Sigmoid colon (tissue), 6 donors: ENCODE measurements at regions not wholly inside any gene's neighbourhood (a gene's known extent, or its start where the extent isn't known, plus 50 kb on each side); places are given as distances from the start of the nearest gene placed in this dataset.

Source experiments
- DNase-seq: peaks from one replicate; pipeline ENCODE4 v3.0.0-alpha.2; 2019
- H3K27ac ChIP-seq, 4 donors: fragments of 200-600 bp; sonication (generic); one replicate each; pipeline ENCODE4 v1.5.1; 2016 to 2019; ENCODE audit warnings: mild to moderate bottlenecking in 1 of 4
- H3K27me3 ChIP-seq, 3 donors: fragments of 200-600 bp; sonication (generic); one replicate each; pipeline ENCODE4 v1.5.1; 2019; ENCODE audit warnings: mild to moderate bottlenecking in 1 of 3
- H3K36me3 ChIP-seq, 4 donors: fragments of 200-600 bp; sonication (generic); one replicate each; pipeline ENCODE4 v1.5.1; 2016 to 2019
- H3K4me1 ChIP-seq, 4 donors: fragments of 200-600 bp; sonication (generic); one replicate each; pipeline ENCODE4 v1.5.1; 2017 to 2019
- H3K4me3 ChIP-seq, 4 donors: fragments of 200-600 bp; sonication (generic); one replicate each; pipeline ENCODE4 v1.5.1; 2017 to 2019; ENCODE audit warnings: mild to moderate bottlenecking in 2 of 4, moderate library complexity in 1 of 4
- H3K9me3 ChIP-seq, 4 donors: fragments of 200-600 bp in 3 of 4; sonication (generic) in 3 of 4; one replicate each; pipeline versions ENCODE4 v1.5.1 to v1.6.1; 2013 to 2019
- EP300 ChIP-seq, 4 donors: sonication (generic); formaldehyde crosslinking; IDR thresholded peaks; one replicate each; pipeline ENCODE4 v1.6.1; 2017; ENCODE audit warnings: antibody characterized with exemption in 4 of 4
- POLR2A ChIP-seq, 2 donors: fragments of 450-650 bp; IDR thresholded peaks; one replicate each; pipeline ENCODE4 v1.6.1; 2016; ENCODE audit warnings: antibody characterized with exemption in 2 of 2, mild to moderate bottlenecking in 2 of 2, moderate library complexity in 2 of 2
- POLR2AphosphoS5 ChIP-seq, 4 donors: sonication (generic); formaldehyde crosslinking; IDR thresholded peaks; one replicate each; pipeline ENCODE4 v1.6.1; 2017; ENCODE audit warnings: antibody characterized with exemption in 4 of 4
- WGBS, 2 donors: extraction: QIAGEN DNeasy Blood & Tissue Kit; methylation state at CpG; one replicate each; pipeline ENCODE4 v1.1.7; 2013; 5-methylcytosine and 5-hydroxymethylcytosine counted together
- intact Hi-C: fragments of 100-400 bp; cut with DNase I; formaldehyde crosslinking; loops from one replicate; pipeline ENCODE4 v1.15.1; 2023
- TF ChIP-seq, protein P1 (sequence below), 4 experiments: fragments of 450-650 bp in 3 of 4; fragments of 200-600 bp in 1 of 4; IDR thresholded peaks; one replicate each; pipeline ENCODE4 v1.5.1; 2016 to 2019; ENCODE audit warnings: antibody characterized with exemption in 4 of 4, mild to moderate bottlenecking in 3 of 4, moderate library complexity in 2 of 4
- donor health status: healthy with polysubstance abuse.
- donor health status: healthy.

- H3K4me3 ChIP-seq: no peak overlapping the region
- TF ChIP-seq EP300 (IDR thresholded peaks at IDR 0.05) (no peak), POLR2A (IDR thresholded peaks at IDR 0.05) (no peak), POLR2AphosphoS5 (IDR thresholded peaks at IDR 0.05) (no peak)
- TF ChIP-seq, protein P1, sequence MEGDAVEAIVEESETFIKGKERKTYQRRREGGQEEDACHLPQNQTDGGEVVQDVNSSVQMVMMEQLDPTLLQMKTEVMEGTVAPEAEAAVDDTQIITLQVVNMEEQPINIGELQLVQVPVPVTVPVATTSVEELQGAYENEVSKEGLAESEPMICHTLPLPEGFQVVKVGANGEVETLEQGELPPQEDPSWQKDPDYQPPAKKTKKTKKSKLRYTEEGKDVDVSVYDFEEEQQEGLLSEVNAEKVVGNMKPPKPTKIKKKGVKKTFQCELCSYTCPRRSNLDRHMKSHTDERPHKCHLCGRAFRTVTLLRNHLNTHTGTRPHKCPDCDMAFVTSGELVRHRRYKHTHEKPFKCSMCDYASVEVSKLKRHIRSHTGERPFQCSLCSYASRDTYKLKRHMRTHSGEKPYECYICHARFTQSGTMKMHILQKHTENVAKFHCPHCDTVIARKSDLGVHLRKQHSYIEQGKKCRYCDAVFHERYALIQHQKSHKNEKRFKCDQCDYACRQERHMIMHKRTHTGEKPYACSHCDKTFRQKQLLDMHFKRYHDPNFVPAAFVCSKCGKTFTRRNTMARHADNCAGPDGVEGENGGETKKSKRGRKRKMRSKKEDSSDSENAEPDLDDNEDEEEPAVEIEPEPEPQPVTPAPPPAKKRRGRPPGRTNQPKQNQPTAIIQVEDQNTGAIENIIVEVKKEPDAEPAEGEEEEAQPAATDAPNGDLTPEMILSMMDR (IDR thresholded peaks at IDR 0.05): no peak
- intact Hi-C loops: no loop called here
Observed at GRCh38 chr14:30287579-30288445, 271.1 kb upstream of the G2E3 start.

GRCh38 chr14:30290001-30290400 is 269.0 kb upstream of the G2E3 start:
- Histone ChIP-seq H3K27me3 (no peaks in the 10 kb centered on the region), H3K36me3 (no peaks in the 10 kb centered on the region), H3K27ac (no peak overlapping the region), H3K4me3 (no peak overlapping the region), H3K9me3 (no peaks in the 10 kb centered on the region), H3K4me1 (no peaks in the 10 kb centered on the region)
- intact Hi-C loops: no loop called here
- DNase-seq: no peak
- no peak for TF ChIP-seq POLR2AphosphoS5 (IDR thresholded peaks at IDR 0.05)
- WGBS, 2 donors: 79 to 86% methylated on average over 3 of the region's 3 CpGs

More at GRCh38 chr14:30287579-30288445, 271.1 kb upstream of the G2E3 start:
- Histone ChIP-seq H3K9me3 (no peaks in the 10 kb centered on the region), H3K27me3 (no peaks in the 10 kb centered on the region), H3K4me1 (no peaks in the 10 kb centered on the region), H3K36me3 (no peaks in the 10 kb centered on the region), H3K27ac (no peak overlapping the region)
- 82 to 88% methylated on average over 7 of the region's 7 CpGs for WGBS, 2 donors
- DNase-seq: no peak

GRCh38 chr14:30291216-30291615 is 267.7 kb upstream of the G2E3 start:
- TF ChIP-seq POLR2AphosphoS5 (IDR thresholded peaks at IDR 0.05) (no peak), POLR2A (IDR thresholded peaks at IDR 0.05) (no peak), EP300 (IDR thresholded peaks at IDR 0.05) (no peak)
- TF ChIP-seq, protein P1 (IDR thresholded peaks at IDR 0.05): no peak
- 78 to 83% methylated on average over 2 of the region's 2 CpGs for WGBS, 2 donors
- H3K9me3 ChIP-seq: no peaks in the 10 kb centered on the region

DNA sequence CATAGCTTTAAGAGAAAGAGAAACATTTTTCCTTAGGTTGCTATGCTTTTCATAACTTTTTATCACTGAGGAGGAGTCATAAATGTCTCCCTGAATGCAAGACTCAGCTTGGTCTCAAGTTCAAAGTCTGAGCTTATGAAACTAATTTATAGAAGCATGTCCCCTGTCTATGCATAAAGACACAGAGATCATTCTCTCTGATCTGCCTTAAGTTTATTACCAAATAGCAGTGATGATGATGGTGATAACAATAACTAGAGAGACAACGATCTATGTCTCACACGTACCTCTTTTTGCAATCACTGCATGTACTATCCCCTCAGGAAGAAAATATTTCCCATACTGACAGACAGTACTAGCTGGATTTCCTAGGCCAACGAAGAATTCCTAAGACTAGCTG is 266.4 kb upstream of the G2E3 start:
- no peak for DNase-seq
- TF ChIP-seq EP300 (IDR thresholded peaks at IDR 0.05): no peak
- TF ChIP-seq, protein P1 (IDR thresholded peaks at IDR 0.05): no peak
- Histone ChIP-seq H3K4me3 (no peak overlapping the region), H3K9me3 (no peaks in the 10 kb centered on the region), H3K4me1 (no peaks in the 10 kb centered on the region), H3K27ac (no peak overlapping the region), H3K36me3 (no peaks in the 10 kb centered on the region), H3K27me3 (no peaks in the 10 kb centered on the region)
- WGBS, 2 donors: 14 to 69% methylated on average over 3 of the region's 3 CpGs
- intact Hi-C loops: no loop called here

More at GRCh38 chr14:30291216-30291615, 267.7 kb upstream of the G2E3 start:
- Histone ChIP-seq H3K27ac (no peak overlapping the region), H3K4me3 (no peak overlapping the region), H3K27me3 (no peaks in the 10 kb centered on the region), H3K4me1 (no peaks in the 10 kb centered on the region), H3K36me3 (no peaks in the 10 kb centered on the region)
- DNase-seq: no peak
- intact Hi-C loops: no loop called here

DNA sequence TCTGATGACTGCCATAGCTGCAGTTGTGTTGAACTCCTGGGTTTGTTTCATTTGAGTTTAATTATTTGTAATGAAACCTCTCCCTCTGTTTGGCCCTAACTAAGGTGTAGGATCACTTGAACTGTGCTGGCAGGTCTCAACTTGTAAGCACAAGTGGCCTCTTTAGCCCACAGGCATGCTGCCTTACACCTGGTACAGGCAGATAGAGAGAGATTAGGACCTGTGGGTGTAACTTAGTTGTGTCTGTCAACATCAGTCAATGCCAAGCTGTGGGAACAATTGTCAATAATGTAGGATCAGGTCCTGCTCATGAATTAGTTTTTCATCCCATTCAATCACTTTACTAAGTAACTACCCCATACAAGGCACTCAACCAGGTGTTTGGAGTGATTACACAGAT is 263.0 kb upstream of the G2E3 start:
- DNase-seq: no peak
- TF ChIP-seq POLR2AphosphoS5 (IDR thresholded peaks at IDR 0.05) (no peak), POLR2A (IDR thresholded peaks at IDR 0.05) (no peak), EP300 (IDR thresholded peaks at IDR 0.05) (no peak)
- TF ChIP-seq, protein P1 (IDR thresholded peaks at IDR 0.05): no peak
- H3K27ac ChIP-seq: no peak overlapping the region
- no peaks in the 10 kb centered on the region for H3K36me3 ChIP-seq
- H3K9me3 ChIP-seq: no peaks in the 10 kb centered on the region
- intact Hi-C loops: no loop called here
- no peaks in the 10 kb centered on the region for H3K4me1 ChIP-seq
- no peak overlapping the region for H3K4me3 ChIP-seq
- H3K27me3 ChIP-seq: no peaks in the 10 kb centered on the region
